Thyroid gland (tissue), 4 donors: ENCODE measurements at regions not wholly inside any gene's neighbourhood (a gene's known extent, or its start where the extent isn't known, plus 50 kb on each side); places are given as distances from the start of the nearest gene placed in this dataset.

Experiments used
- POLR2A ChIP-seq, 2 donors: fragments of 450-650 bp; IDR thresholded peaks; one replicate each; pipeline ENCODE4 v1.6.1; 2017; ENCODE audit warnings: antibody characterized with exemption in 2 of 2, mild to moderate bottlenecking in 2 of 2, moderate library complexity in 1 of 2
- TF ChIP-seq, protein P1 (sequence below), 6 experiments: fragments of 200-600 bp in 3 of 6; fragments of 450-650 bp in 3 of 6; sonication (generic) in 3 of 6; IDR thresholded peaks; one replicate each; pipeline ENCODE4 v1.5.1; 2016 to 2019; ENCODE audit warnings: antibody characterized with exemption in 6 of 6, mild to moderate bottlenecking in 2 of 6, inconsistent platforms in 1 of 6, moderate library complexity in 1 of 6

DNA sequence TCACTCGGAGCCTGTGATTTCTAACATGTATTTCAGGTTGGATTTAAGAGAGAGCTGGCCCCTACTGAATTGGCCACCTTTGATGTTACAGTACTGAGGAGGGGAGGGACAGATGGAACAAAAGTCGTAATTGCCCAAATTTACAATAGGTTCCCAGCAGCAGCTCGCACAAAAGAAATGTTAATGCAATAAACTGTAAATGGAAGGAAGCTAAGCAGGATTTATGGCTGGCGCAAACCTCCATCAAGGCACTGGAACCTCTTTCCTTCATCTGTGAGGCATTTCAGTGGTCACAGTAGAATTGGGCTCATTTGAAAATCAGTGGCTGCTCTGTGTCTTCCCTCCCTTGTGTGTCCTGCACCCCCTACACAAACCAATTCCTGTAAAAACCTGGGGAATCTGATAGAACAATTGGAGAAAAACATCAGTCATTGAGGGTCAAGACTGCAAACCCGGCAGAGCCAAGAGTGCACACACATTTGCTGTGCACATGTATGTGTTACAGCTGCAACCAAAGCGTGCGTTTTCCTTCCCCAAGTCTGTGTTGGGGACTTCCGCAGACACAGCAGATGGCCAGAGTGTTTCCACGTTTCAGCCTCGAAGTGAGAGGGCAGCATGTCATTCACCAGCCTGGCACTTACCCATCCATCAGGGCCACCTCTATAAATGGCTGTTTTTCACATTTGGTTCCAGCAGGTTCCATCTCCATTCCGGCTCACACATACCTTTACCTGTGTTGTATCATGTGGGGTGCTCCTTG lies 192.8 kb downstream of the TM9SF2 start:
- TF ChIP-seq, protein P1, sequence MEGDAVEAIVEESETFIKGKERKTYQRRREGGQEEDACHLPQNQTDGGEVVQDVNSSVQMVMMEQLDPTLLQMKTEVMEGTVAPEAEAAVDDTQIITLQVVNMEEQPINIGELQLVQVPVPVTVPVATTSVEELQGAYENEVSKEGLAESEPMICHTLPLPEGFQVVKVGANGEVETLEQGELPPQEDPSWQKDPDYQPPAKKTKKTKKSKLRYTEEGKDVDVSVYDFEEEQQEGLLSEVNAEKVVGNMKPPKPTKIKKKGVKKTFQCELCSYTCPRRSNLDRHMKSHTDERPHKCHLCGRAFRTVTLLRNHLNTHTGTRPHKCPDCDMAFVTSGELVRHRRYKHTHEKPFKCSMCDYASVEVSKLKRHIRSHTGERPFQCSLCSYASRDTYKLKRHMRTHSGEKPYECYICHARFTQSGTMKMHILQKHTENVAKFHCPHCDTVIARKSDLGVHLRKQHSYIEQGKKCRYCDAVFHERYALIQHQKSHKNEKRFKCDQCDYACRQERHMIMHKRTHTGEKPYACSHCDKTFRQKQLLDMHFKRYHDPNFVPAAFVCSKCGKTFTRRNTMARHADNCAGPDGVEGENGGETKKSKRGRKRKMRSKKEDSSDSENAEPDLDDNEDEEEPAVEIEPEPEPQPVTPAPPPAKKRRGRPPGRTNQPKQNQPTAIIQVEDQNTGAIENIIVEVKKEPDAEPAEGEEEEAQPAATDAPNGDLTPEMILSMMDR (IDR thresholded peaks at IDR 0.05) = no peak
- TF ChIP-seq POLR2A (IDR thresholded peaks at IDR 0.05) = no peak
